Erythroblast (primary cell): ENCODE measurements at regions not wholly inside any gene's neighbourhood (a gene's known extent, or its start where the extent isn't known, plus 50 kb on each side); places are given as distances from the start of the nearest gene placed in this dataset.

Experiments used
- DNase-seq, 2 experiments: peaks; one replicate each; lab custom pipeline; 2025; lab: John Stamatoyannopoulos, UW
- GATA1 ChIP-seq: IDR thresholded peaks from 2 replicates; pipeline ENCODE4 v1.6.1; 2011; ENCODE audit warnings: low read depth, mild to moderate bottlenecking, control low read depth, low read length, moderate library complexity
- POLR2A ChIP-seq: IDR thresholded peaks from 2 replicates; pipeline ENCODE4 v1.6.1; 2011; ENCODE audit warnings: mild to moderate bottlenecking, low read length

GRCh38 chr1:188382851-188383250 is 1554.1 kb downstream of the PLA2G4A start:
- no peak for DNase-seq
- TF ChIP-seq GATA1 (no peak), POLR2A (no peak)

- DNase-seq: no peak
- TF ChIP-seq GATA1 (no peak), POLR2A (no peak)
Observed at GRCh38 chr1:188386161-188386560, 1557.4 kb downstream of the PLA2G4A start.

- TF ChIP-seq GATA1: no peak
- no peak for TF ChIP-seq POLR2A
- no peak for DNase-seq
Observed at GRCh38 chr1:188386666-188387065, 1557.9 kb downstream of the PLA2G4A start.

- no peak for DNase-seq
- TF ChIP-seq GATA1 (no peak), POLR2A (no peak)
Observed at GRCh38 chr1:188394677-188395076, 1565.9 kb downstream of the PLA2G4A start.

- TF ChIP-seq POLR2A (no peak), GATA1 (no peak)
- no peak for DNase-seq
Observed at GRCh38 chr1:188397521-188397920, 1568.8 kb downstream of the PLA2G4A start.

GRCh38 chr1:188402986-188403385 is 1574.2 kb downstream of the PLA2G4A start:
- peak; percentile 4 to 56 for DNase-seq
- TF ChIP-seq GATA1: no peak

- DNase-seq: no peak
- TF ChIP-seq POLR2A (no peak), GATA1 (no peak)
Observed at GRCh38 chr1:188406636-188407035, 1577.9 kb downstream of the PLA2G4A start.

- TF ChIP-seq GATA1: no peak
- no peak for TF ChIP-seq POLR2A
- no peak for DNase-seq
Observed at GRCh38 chr1:188420177-188420576, 1591.4 kb downstream of the PLA2G4A start.

GRCh38 chr1:188423073-188423472 is 1594.3 kb downstream of the PLA2G4A start:
- no peak for DNase-seq
- TF ChIP-seq GATA1 (no peak), POLR2A (no peak)

- no peak for TF ChIP-seq GATA1
- no peak for TF ChIP-seq POLR2A
- no peak for DNase-seq
Observed at GRCh38 chr1:188424176-188424575, 1595.4 kb downstream of the PLA2G4A start.

GRCh38 chr1:188425687-188426086 is 1596.9 kb downstream of the PLA2G4A start:
- no peak for DNase-seq
- no peak for TF ChIP-seq GATA1
- TF ChIP-seq POLR2A: no peak

- no peak for TF ChIP-seq POLR2A
- TF ChIP-seq GATA1: no peak
- DNase-seq: no peak
Observed at GRCh38 chr1:188426561-188426960, 1597.8 kb downstream of the PLA2G4A start.

GRCh38 chr1:188427642-188428041 is 1598.9 kb downstream of the PLA2G4A start:
- DNase-seq: no peak
- TF ChIP-seq GATA1: no peak
- TF ChIP-seq POLR2A: no peak

- TF ChIP-seq POLR2A: no peak
- DNase-seq: no peak
Observed at GRCh38 chr1:188429386-188429785, 1600.6 kb downstream of the PLA2G4A start.

- TF ChIP-seq POLR2A (no peak), GATA1 (no peak)
- DNase-seq: no peak
Observed at GRCh38 chr1:188432427-188432826, 1603.7 kb downstream of the PLA2G4A start.

- no peak for DNase-seq
- TF ChIP-seq GATA1 (no peak), POLR2A (no peak)
Observed at GRCh38 chr1:188433425-188433824, 1604.7 kb downstream of the PLA2G4A start.
